Keratinocyte (primary cell): ENCODE measurements at regions not wholly inside any gene's neighbourhood (a gene's known extent, or its start where the extent isn't known, plus 50 kb on each side); places are given as distances from the start of the nearest gene placed in this dataset.

ENCODE experiments used
- DNase-seq: peaks from one replicate; pipeline ENCODE4 v3.0.0-alpha.2; 2011; ENCODE audit warnings: low read depth, missing footprints, low spot score
- FAIRE-seq: peaks from 2 replicates; lab custom pipeline; 2011; peaks lifted over from hg19 to GRCh38; lab: Jason Lieb, UNC
- H2AFZ ChIP-seq: 2 replicates; pipeline ENCODE4 v1.6.0; 2012; ENCODE audit warnings: low read length, control low read depth, inconsistent platforms; ENCODE audit not compliant: control insufficient read depth
- H3K27ac ChIP-seq: 2 replicates; pipeline ENCODE4 v1.5.1; 2011; ENCODE audit warnings: low read length; ENCODE audit not compliant: control insufficient read depth, insufficient read depth
- H3K27me3 ChIP-seq: 3 replicates; pipeline ENCODE4 v1.6.0; 2011; ENCODE audit warnings: low read length; ENCODE audit not compliant: control insufficient read depth, insufficient read depth; ENCODE audit errors: extremely low read depth
- H3K36me3 ChIP-seq, 2 experiments: 2 replicates in 1 of 2; 3 replicates in 1 of 2; pipeline ENCODE4 v1.5.1; 2011; ENCODE audit warnings: low read length in 2 of 2, mild to moderate bottlenecking in 1 of 2; ENCODE audit not compliant: control insufficient read depth in 2 of 2, insufficient read depth in 2 of 2; ENCODE audit errors: extremely low read depth in 1 of 2
- H3K4me1 ChIP-seq: 3 replicates; pipeline ENCODE4 v1.5.1; 2011; ENCODE audit warnings: low read length; ENCODE audit not compliant: control insufficient read depth, insufficient read depth; ENCODE audit errors: extremely low read depth
- H3K4me2 ChIP-seq: 3 replicates; pipeline ENCODE4 v1.6.0; 2011; ENCODE audit warnings: low read depth, low read length; ENCODE audit not compliant: control insufficient read depth, insufficient read depth; ENCODE audit errors: extremely low read depth
- H3K4me3 ChIP-seq, 3 experiments: fragments of 200-600 bp in 1 of 3; sonication (generic) in 1 of 3; 2 replicates in 2 of 3; 3 replicates in 1 of 3; pipeline ENCODE4 v1.5.1; 2011 to 2016; ENCODE audit warnings: low read length in 3 of 3, mild to moderate bottlenecking in 3 of 3, control low read depth in 2 of 3, inconsistent platforms in 1 of 3, low read depth in 1 of 3, mixed read lengths in 1 of 3, mixed run types in 1 of 3, moderate library complexity in 1 of 3; ENCODE audit not compliant: control insufficient read depth in 2 of 3, insufficient read depth in 2 of 3; ENCODE audit errors: extremely low read depth in 1 of 3
- H3K79me2 ChIP-seq: 2 replicates; pipeline ENCODE4 v1.6.0; 2012; ENCODE audit warnings: low read length; ENCODE audit not compliant: control insufficient read depth, insufficient read depth
- H3K9ac ChIP-seq: 3 replicates; pipeline ENCODE4 v1.6.0; 2011; ENCODE audit warnings: low read length; ENCODE audit not compliant: control insufficient read depth, insufficient read depth; ENCODE audit errors: extremely low read depth
- H3K9me1 ChIP-seq: 3 replicates; pipeline ENCODE4 v1.6.0; 2011; ENCODE audit warnings: low read length; ENCODE audit not compliant: control insufficient read depth, insufficient read depth; ENCODE audit errors: extremely low read depth
- H3K9me3 ChIP-seq: 2 replicates; pipeline ENCODE4 v1.5.1; 2012; ENCODE audit warnings: low read depth, low read length; ENCODE audit not compliant: control insufficient read depth
- H4K20me1 ChIP-seq: 3 replicates; pipeline ENCODE4 v1.6.0; 2011; ENCODE audit warnings: low read length; ENCODE audit not compliant: control insufficient read depth, insufficient read depth; ENCODE audit errors: extremely low read depth
- CTCF ChIP-seq, 3 experiments: IDR thresholded peaks in 1 of 3; conservative IDR thresholded peaks in 1 of 3; optimal IDR thresholded peaks in 1 of 3; 2 replicates in 2 of 3; 3 replicates in 1 of 3; pipeline versions ENCODE3 to v1.5.1; 2011; ENCODE audit warnings: low read length in 3 of 3, mild to moderate bottlenecking in 3 of 3, moderate library complexity in 2 of 3, control low read depth in 1 of 3, inconsistent platforms in 1 of 3; ENCODE audit not compliant: insufficient read depth in 2 of 3; ENCODE audit errors: extremely low read depth in 1 of 3
- EZH2 ChIP-seq: IDR thresholded peaks from one replicate; pipeline ENCODE4 v1.6.1; 2012; ENCODE audit warnings: inconsistent platforms, mild to moderate bottlenecking, low read length, moderate library complexity
- dilution Hi-C: fragments of 300-500 bp; cut with MboI; formaldehyde crosslinking; loops from one replicate; pipeline ENCODE4 v1.7.0; 2020; ENCODE audit warnings: low sequenced_read_pairs; ENCODE audit not compliant: extremely low pct_ligation_motif_present

GRCh38 chr18:39406941-39407340 is 1841.3 kb upstream of the CELF4 start:
- no peak overlapping the region for H3K4me2 ChIP-seq
- dilution Hi-C loops: no loop called here
- no peaks in the 10 kb centered on the region for H3K36me3 ChIP-seq
- no peaks in the 10 kb centered on the region for H3K27me3 ChIP-seq
- no peaks in the 10 kb centered on the region for H3K79me2 ChIP-seq
- no peaks in the 10 kb centered on the region for H3K9me3 ChIP-seq
- no peak for TF ChIP-seq EZH2
- no peak for TF ChIP-seq CTCF (optimal IDR thresholded peaks at IDR 0.05 in 1 of 3, IDR thresholded peaks at IDR 0.05 in 1 of 3, conservative IDR thresholded peaks at IDR 0.05 in 1 of 3; ENCODE audit: extremely low read depth in 1 of 3, insufficient read depth in 2 of 3, low read length in 3 of 3)
- no peaks in the 10 kb centered on the region for H3K4me1 ChIP-seq
- FAIRE-seq (no peak), DNase-seq (no peak)
- no peaks in the 10 kb centered on the region for H4K20me1 ChIP-seq
- H3K4me3 ChIP-seq: no peak overlapping the region
- H3K9ac ChIP-seq: no peak overlapping the region
- no peaks in the 10 kb centered on the region for H3K9me1 ChIP-seq
- H2AFZ ChIP-seq: no peak overlapping the region
- H3K27ac ChIP-seq: no peak overlapping the region

- Histone ChIP-seq H3K4me3 (no peak overlapping the region), H3K9me3 (no peaks in the 10 kb centered on the region), H4K20me1 (no peaks in the 10 kb centered on the region), H3K9ac (no peak overlapping the region), H2AFZ (no peak overlapping the region), H3K79me2 (no peaks in the 10 kb centered on the region), H3K27ac (no peak overlapping the region), H3K36me3 (no peaks in the 10 kb centered on the region), H3K9me1 (no peaks in the 10 kb centered on the region), H3K4me1 (no peaks in the 10 kb centered on the region), H3K4me2 (no peak overlapping the region), H3K27me3 (no peaks in the 10 kb centered on the region)
- dilution Hi-C loops: no loop called here
- no peak for TF ChIP-seq CTCF (optimal IDR thresholded peaks at IDR 0.05 in 1 of 3, IDR thresholded peaks at IDR 0.05 in 1 of 3, conservative IDR thresholded peaks at IDR 0.05 in 1 of 3; ENCODE audit: extremely low read depth in 1 of 3, insufficient read depth in 2 of 3, low read length in 3 of 3)
- no peak for TF ChIP-seq EZH2
- FAIRE-seq (no peak), DNase-seq (no peak)
These were observed 1837.5 kb upstream of the CELF4 start for GRCh38 chr18:39403121-39403520.
